ENCODE measurements at regions not wholly inside any gene's neighbourhood (a gene's known extent, or its start where the extent isn't known, plus 50 kb on each side); places are given as distances from the start of the nearest gene placed in this dataset.

DNA sequence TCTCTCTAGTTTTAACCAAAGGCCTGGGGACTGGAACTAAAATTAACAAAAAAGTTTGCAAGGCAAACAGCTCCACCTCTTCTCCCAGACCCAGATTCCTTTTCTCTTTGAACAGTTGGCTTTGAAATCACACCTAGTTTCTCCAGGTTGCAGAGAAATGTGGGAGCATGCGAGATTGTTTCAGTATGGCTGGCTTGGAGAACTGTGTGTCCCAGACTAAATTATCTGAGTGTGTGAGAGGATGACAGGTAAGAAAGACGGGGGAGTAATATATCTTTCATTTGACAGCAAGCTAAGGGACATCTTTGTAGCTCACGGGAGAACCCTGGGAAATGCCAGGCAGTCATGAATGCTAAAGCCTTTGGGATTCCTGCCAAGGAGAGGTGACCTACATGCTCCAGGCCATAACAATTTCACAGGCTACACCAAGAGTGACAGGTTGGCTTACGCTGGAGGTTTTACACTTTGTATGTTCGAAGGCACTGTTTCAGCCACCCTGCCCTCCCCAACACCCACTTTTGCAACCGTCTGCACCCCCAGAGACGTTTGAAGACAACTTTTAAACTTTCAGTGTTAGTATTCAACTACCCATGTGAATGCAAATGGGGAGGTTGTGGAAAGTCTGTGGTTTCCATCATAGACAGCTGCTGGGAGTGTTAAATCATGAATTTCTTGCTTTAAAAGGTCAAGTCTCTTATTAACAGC lies 109.3 kb upstream of the SNX19 start:
- CTCF ChIA-PET = interaction anchor here (0.8 to 0.9 kb wide), 4 partner anchors 10 to 648 kb away, joined by 3 to 4 read pairs (median 3); no protein-coding TSS in a partner anchor
- peaks cover 33% of the 10 kb centered on the region for H3K27me3 Mint-ChIP-seq (ENCODE audit: insufficient read depth, unreplicated experiment)

DNA sequence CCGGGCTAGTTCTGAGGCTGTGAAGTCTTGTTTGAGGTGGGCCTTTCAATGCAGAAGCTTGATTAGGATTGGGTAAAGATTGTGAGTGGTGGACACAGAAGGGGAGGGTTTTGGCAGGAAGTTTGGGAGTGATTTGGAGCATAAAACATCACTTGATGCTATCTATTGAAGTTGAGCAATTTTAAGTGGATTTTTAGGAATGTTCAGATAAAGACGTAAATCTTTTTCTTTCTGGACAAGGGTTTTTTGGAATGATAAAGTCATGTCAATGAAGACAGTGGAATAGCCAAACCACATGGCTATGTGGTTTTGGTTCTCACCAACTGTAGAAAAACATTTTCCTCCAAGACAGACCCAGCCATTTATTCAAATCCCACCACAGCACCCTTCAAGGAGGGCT lies 111.2 kb upstream of the SNX19 start:
- peaks cover 31% of the 10 kb centered on the region for H3K27me3 Mint-ChIP-seq (ENCODE audit: insufficient read depth, unreplicated experiment)
- BruUV-seq (replicated peaks) = no TSS peak
- ChIA-PET POLR2A (no interaction called here), CTCF (no interaction called here)
- intact Hi-C loops (cut with micrococcal nuclease; ENCODE audit: unreplicated experiment) = no loop called here
- H3K27me3 ChIP-seq (replicated peaks; ENCODE audit: control insufficient read depth, insufficient read depth, low read length) = no peaks in the 10 kb centered on the region
- H3K36me3 ChIP-seq (ENCODE audit: control insufficient read depth, insufficient read depth, low read length) = no peaks in the 10 kb centered on the region
- TF ChIP-seq, protein P1, sequence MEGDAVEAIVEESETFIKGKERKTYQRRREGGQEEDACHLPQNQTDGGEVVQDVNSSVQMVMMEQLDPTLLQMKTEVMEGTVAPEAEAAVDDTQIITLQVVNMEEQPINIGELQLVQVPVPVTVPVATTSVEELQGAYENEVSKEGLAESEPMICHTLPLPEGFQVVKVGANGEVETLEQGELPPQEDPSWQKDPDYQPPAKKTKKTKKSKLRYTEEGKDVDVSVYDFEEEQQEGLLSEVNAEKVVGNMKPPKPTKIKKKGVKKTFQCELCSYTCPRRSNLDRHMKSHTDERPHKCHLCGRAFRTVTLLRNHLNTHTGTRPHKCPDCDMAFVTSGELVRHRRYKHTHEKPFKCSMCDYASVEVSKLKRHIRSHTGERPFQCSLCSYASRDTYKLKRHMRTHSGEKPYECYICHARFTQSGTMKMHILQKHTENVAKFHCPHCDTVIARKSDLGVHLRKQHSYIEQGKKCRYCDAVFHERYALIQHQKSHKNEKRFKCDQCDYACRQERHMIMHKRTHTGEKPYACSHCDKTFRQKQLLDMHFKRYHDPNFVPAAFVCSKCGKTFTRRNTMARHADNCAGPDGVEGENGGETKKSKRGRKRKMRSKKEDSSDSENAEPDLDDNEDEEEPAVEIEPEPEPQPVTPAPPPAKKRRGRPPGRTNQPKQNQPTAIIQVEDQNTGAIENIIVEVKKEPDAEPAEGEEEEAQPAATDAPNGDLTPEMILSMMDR (IDR thresholded peaks at IDR 0.05; ENCODE audit: insufficient read depth in 1 of 2, low read depth in 1 of 2, low read length in 1 of 2, severe bottlenecking in 1 of 2, unreplicated experiment in 1 of 2) = no peak
- no peak overlapping the region for H3K27ac Mint-ChIP-seq (ENCODE audit: unreplicated experiment)
- H3K9me3 Mint-ChIP-seq (ENCODE audit: unreplicated experiment) = no peaks in the 10 kb centered on the region
- H3K36me3 Mint-ChIP-seq (ENCODE audit: insufficient read depth, unreplicated experiment) = no peaks in the 10 kb centered on the region
- H3K4me1 Mint-ChIP-seq (ENCODE audit: low read depth, unreplicated experiment) = no peaks in the 10 kb centered on the region
- DNase-seq = no peak
- H3K4me3 ChIP-seq (ENCODE audit: low read depth, low read length) = no peak overlapping the region
- H3K4me3 Mint-ChIP-seq (ENCODE audit: unreplicated experiment) = no peak overlapping the region
- H3K9me3 ChIP-seq = no peaks in the 10 kb centered on the region
- no peaks in the 10 kb centered on the region for H3K4me1 ChIP-seq

More for the DNA sequence above, 109.3 kb upstream of the SNX19 start:
- TF ChIP-seq, protein P1 (IDR thresholded peaks at IDR 0.05; ENCODE audit: insufficient read depth in 1 of 2, low read depth in 1 of 2, low read length in 1 of 2, severe bottlenecking in 1 of 2, unreplicated experiment in 1 of 2) = no peak
- Histone ChIP-seq H3K9me3 (no peaks in the 10 kb centered on the region), H3K36me3 (ENCODE audit: control insufficient read depth, insufficient read depth, low read length) (no peaks in the 10 kb centered on the region), H3K4me3 (ENCODE audit: low read depth, low read length) (no peak overlapping the region), H3K4me1 (no peaks in the 10 kb centered on the region), H3K27me3 (replicated peaks; ENCODE audit: control insufficient read depth, insufficient read depth, low read length) (no peaks in the 10 kb centered on the region)
- no peaks in the 10 kb centered on the region for H3K9me3 Mint-ChIP-seq (ENCODE audit: unreplicated experiment)
- intact Hi-C loops (cut with micrococcal nuclease; ENCODE audit: unreplicated experiment) = loop anchor here (1.0 kb wide), 3 partner anchors 13 to 649 kb away; no protein-coding TSS in a partner anchor
- no peak for DNase-seq
- H3K4me1 Mint-ChIP-seq (ENCODE audit: low read depth, unreplicated experiment) = no peaks in the 10 kb centered on the region
- H3K27ac Mint-ChIP-seq (ENCODE audit: unreplicated experiment) = no peak overlapping the region
- H3K4me3 Mint-ChIP-seq (ENCODE audit: unreplicated experiment) = no peak overlapping the region
- POLR2A ChIA-PET = no interaction called here
- no TSS peak for BruUV-seq (replicated peaks)
- no peaks in the 10 kb centered on the region for H3K36me3 Mint-ChIP-seq (ENCODE audit: insufficient read depth, unreplicated experiment)

DNA sequence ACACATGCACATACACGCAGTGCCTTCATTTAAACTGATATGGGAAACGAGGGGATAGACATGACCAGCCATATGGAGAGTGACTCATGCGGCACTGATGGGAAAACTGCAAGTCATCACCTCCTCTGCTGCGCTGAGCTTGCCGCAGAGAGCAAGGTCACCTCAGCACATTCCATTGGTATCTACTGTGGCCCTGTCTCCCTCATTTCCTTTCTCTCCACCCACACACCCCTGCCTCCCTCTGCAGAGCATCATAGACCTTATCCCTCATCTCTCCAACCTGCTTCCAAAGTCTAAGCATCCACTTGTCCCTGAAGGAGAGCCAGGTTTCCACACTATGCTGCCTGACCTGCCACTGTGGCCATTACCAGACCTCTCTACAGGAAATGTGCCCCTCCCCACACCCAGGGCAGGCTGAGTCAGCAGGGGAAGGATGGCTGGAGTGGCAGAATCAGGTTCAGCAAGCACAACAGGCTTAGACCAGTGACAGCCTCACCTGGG lies 116.9 kb upstream of the SNX19 start:
- Mint-ChIP-seq H3K9me3 (ENCODE audit: unreplicated experiment) (no peaks in the 10 kb centered on the region), H3K27me3 (ENCODE audit: insufficient read depth, unreplicated experiment) (peaks cover 16% of the 10 kb centered on the region), H3K4me3 (ENCODE audit: unreplicated experiment) (no peak overlapping the region), H3K27ac (ENCODE audit: unreplicated experiment) (peak overlapping the region; percentile 42), H3K4me1 (ENCODE audit: low read depth, unreplicated experiment) (peaks cover 7% of the 10 kb centered on the region), H3K36me3 (ENCODE audit: insufficient read depth, unreplicated experiment) (no peaks in the 10 kb centered on the region)
- ChIA-PET POLR2A (no interaction called here), CTCF (no interaction called here)
- Histone ChIP-seq H3K4me1 (peaks cover 4% of the 10 kb centered on the region), H3K36me3 (ENCODE audit: control insufficient read depth, insufficient read depth, low read length) (no peaks in the 10 kb centered on the region), H3K27me3 (replicated peaks; ENCODE audit: control insufficient read depth, insufficient read depth, low read length) (no peaks in the 10 kb centered on the region), H3K4me3 (ENCODE audit: low read depth, low read length) (no peak overlapping the region), H3K9me3 (no peaks in the 10 kb centered on the region)
- no TSS peak for BruUV-seq (replicated peaks)
- DNase-seq = peak; percentile 37 to 69
- intact Hi-C loops (cut with micrococcal nuclease; ENCODE audit: unreplicated experiment) = no loop called here
- TF ChIP-seq, protein P1 (IDR thresholded peaks at IDR 0.05; ENCODE audit: insufficient read depth in 1 of 2, low read depth in 1 of 2, low read length in 1 of 2, severe bottlenecking in 1 of 2, unreplicated experiment in 1 of 2) = no peak
